Dermis microvascular lymphatic vessel endothelial cell (primary cell): ENCODE measurements at regions not wholly inside any gene's neighbourhood (a gene's known extent, or its start where the extent isn't known, plus 50 kb on each side); places are given as distances from the start of the nearest gene placed in this dataset.
"Not testable (repeated sequence)": the region's sequence is repeated elsewhere in the genome, so short reads cannot be mapped to it uniquely, and the experiment has no call there.

ENCODE experiments used
- DNase-seq, 2 donors: peaks; one replicate each; pipeline versions ENCODE4 v3.0.0 to v3.0.0-alpha.2; 2010; ENCODE audit warnings: low read depth in 2 of 2

DNA sequence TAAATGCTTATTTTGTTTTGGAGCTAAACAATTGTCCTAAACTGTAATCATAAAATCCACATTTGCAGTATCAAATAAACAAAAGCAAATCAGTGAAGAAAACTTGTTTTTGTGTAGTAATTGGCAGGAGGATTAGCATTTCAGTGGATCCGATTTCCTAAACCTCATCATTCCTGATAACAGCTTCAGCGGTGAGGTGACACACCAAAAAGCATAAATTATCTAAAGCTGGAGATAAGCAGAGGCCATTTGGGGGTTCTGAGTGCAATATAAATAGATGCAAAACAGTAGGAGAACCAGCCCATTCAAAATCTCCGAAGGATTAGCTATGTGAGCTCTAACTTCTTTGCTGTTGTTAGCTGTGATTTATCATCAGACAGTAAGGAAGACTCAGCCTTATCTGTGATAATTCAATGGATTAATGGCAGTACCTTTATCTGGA is 235.8 kb downstream of the EPHA7 start:
- DNase-seq, result no peak

- DNase-seq, result no peak
These were observed 236.3 kb downstream of the EPHA7 start for GRCh38 chr6:93182938-93183479.

DNA sequence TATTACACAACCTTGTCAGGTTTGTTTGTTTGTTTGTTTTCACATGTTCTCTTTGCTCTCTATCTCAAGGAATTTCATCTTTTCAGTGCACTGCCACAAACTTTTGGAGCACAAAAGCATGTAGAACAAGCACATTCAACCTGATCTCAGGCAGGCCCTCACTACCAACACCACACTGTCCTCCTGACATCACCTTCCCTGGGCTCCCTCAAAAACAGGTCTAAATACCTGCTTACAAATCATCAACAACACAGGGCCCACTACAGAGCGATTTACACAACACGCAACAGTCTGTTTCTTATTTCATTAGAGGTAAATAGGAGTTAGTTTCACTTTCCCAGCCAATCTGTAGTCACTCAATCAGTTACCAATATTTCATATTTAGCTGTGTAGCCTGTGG is 241.4 kb downstream of the EPHA7 start:
- no peak for DNase-seq

- DNase-seq, result no peak
These were observed 241.9 kb downstream of the EPHA7 start for GRCh38 chr6:93177438-93177837.

- DNase-seq, result no peak
These were observed 243.3 kb downstream of the EPHA7 start for GRCh38 chr6:93176070-93176469.

- DNase-seq, result not testable (repeated sequence)
These were observed 245.8 kb downstream of the EPHA7 start for GRCh38 chr6:93173573-93173972.

- DNase-seq, result no peak
These were observed 253.4 kb downstream of the EPHA7 start for GRCh38 chr6:93165850-93166430.

DNA sequence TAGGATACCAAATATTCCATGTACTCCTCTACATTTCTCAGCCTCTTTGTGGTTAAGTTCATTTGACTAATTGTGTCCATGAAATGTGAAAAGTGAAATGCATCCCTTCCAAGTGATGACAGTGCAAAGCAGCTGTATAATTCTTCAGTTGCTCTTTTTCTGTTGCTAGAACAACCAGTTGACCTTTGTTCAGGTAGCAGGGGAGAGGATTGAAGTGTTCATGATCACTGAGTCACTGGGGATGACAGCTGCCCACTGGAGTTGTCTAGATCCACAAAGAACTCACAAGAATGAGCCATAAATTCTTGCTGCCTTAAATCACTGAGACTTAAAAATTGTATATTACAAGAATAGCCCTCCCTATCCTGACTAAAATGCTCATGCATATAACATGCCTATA is 254.6 kb downstream of the EPHA7 start:
- no peak for DNase-seq

GRCh38 chr6:93163146-93163545 is 256.2 kb downstream of the EPHA7 start:
- DNase-seq, result no peak

DNA sequence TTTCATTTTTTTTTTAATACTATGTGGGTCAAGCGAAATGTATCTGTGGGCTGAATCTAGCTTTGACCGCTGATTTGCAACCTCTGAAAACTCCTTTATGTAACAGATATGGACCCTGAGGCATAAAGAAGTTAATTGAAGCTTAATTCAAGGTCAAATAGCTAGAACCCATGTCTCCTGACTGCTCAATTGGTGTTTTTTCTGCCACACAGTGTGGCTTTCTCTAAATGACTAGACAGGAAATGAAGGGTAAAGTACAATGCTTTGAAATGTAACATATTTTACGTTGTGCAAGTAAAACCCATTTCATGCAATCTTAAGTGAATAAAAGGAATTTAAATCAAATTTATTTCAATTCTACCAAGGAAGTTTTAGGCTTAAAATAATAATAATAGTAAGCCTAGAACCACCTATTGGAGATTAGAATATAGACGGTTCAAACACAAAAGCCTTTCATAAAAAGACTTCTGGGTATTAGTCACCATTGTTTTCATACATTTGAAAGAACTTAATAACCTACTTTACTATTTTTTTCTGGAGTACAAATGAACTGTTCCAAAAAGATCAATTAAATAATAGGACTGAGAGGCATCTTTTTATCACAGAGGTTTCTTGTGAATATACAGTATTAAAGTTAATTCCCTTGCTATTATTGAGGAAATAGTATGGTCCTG is 279.8 kb downstream of the EPHA7 start:
- no peak for DNase-seq

GRCh38 chr6:93136111-93136510 is 283.2 kb downstream of the EPHA7 start:
- no peak for DNase-seq

GRCh38 chr6:93124006-93124632 is 295.2 kb downstream of the EPHA7 start:
- DNase-seq, result no peak

- no peak for DNase-seq
These were observed 295.8 kb downstream of the EPHA7 start for GRCh38 chr6:93123585-93123984.

DNA sequence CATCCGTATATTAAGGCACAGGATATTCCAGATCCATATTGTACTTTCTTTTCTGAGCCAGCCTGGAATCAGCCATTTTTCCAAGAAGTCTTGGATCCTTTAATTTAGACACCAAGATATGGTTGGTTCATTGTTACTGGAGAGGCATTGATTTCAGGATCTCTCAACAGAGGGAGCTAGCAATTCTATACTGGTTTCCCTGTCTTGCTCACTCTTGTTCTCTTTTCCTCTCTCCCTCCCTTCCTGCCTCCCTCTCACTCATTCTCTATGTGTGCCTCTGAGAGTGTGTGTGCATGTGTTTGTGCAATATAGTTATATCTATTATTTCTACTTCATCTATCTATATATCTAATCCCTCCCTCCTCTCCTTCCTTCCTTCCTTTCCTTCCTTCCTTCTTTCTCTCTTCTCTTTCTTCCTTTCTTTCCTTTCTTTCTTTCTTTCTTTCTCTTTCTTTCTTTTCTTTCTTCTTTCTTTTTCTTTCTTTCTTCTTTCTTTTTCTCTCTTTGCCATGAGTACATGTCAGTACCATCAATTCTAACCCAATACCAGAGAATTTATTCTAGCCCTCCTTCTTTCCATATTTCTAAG is 299.1 kb downstream of the EPHA7 start:
- DNase-seq, result no peak

DNA sequence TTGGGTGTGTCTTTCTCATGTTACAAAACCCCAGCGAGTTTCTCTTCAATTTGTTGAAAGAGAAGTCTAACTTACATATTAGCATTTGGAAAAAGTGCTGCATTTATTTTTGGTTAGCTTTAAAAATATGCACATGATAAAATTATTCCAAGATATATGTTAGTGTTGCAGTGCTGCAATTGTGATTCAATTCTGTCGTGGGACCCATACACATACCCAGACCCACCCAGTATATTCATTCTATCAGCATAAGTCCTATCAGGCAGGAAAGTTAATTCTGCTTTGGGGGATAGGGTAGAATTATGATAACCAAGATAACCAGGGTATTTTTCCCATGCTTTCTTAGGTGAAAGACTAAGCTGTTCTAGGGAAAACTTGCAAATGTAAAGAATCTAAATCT is 313.5 kb downstream of the EPHA7 start:
- DNase-seq, result no peak

DNA sequence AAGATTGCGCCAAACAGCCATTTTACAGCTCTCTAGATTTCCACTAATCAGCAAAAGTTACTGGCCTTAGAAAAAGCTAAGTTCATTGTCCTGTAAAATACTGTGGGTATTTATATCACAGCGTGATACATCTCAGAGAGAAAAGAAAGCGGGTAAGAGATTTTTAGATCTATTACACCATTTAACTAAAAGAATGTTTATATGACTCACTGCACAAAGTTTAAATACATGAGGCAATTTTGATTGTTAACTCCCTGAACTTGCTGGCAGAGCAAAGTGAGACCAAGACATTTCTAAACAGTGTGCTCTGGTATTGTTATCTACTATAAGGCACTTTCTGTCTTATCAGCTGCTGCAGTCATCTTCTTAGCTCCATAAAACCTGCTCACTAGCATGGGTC is 314.3 kb downstream of the EPHA7 start:
- DNase-seq, result no peak

DNA sequence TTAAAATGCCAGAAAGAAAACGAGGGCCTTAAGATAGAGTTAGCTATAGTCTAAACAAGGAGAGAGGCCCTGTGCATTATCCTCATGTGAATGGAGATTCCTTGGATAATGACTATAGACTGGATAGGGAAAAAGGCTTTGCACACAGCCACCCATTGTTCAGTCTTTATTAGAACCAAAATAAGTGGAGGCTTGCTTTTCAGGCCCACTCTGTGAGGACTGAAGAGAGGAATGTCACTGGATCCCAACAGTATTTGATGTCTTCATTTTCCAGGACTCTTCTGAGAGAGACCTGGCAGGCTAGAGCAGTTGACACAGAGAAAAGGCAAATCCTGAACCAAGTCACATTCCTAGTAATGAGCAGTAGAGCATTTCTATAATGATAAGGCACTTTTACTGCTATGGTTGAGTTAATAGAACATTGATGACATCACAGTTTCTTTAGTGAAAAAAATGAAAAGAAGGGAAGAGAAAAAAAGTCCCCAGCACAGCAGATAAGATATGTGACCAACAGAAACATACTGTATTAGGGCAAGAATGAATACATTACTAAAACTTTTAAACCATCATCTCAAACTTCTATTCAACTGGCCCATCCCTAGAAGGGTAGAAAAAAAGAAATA is 315.1 kb downstream of the EPHA7 start:
- DNase-seq, result no peak

DNA sequence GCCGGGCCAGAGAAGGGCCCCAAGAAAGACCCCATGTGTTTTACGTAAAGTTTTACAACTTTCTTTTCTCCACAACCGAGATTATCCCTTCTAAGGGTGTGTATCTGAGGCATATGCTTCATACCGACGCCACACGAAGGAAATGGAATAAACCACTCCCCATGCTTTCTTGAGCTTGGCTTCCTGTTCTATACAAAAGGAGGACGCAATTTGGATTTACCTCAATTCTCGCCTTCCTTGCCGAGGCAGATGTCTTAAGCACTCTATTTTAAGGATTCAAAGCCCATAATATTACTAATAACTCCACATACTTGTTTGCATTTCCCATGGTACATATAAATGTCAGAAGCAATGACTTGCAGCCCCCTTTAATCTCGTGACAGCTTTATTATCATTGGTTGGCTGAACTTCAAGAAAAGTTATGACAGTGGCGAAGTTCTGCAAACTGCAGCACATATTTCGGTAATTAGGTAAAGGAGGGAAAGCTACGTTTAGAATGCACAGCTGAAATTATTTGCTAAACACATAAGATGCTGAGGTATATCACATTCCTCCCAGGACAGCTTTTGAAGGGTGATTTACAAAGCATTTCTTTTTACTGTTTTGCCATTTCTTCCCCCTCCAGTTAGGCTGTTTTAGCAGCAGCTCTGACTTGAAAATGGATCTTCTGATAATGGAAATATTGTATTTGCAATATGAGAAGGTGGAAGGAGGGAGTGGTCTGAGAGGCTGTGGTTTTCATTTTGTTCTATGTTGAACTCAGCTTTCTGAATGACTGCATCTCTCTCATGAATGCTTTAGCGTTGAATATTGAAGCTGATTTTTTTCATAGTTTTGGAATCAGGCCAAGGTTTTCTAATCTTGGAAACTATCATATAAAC is 330.5 kb downstream of the EPHA7 start:
- no peak for DNase-seq

- DNase-seq, result no peak
These were observed 331.8 kb downstream of the EPHA7 start for GRCh38 chr6:93087606-93088005.

DNA sequence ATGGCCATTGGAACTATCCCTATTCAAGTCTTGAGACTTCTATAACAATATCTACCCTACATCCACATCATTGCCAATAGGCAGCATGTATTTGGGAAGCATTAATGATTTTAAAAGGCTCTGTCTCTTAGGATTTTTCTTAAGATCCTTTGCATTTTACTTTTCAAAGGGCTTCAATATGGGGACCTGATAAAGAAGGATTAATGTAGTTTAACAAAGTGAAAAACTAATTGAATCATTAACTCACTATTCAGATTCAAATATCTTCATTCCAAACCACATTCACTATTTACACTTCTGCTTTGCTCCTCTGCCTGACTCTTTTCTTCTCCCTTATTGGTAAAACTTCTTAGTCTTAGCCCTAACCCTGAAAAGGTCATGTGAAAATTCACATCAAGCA is 333.0 kb downstream of the EPHA7 start:
- no peak for DNase-seq
